A673 (cell line): ENCODE measurements at regions not wholly inside any gene's neighbourhood (a gene's known extent, or its start where the extent isn't known, plus 50 kb on each side); places are given as distances from the start of the nearest gene placed in this dataset.
"Not testable (repeated sequence)": the region's sequence is repeated elsewhere in the genome, so short reads cannot be mapped to it uniquely, and the experiment has no call there.

Source experiments
- EZH2 ChIP-seq: fragments of 200-600 bp; sonication (generic); IDR thresholded peaks from 2 replicates; pipeline ENCODE4 v1.6.1; 2017; ENCODE audit warnings: borderline replicate concordance, low read depth, mild to moderate bottlenecking, mixed read lengths, antibody characterized with exemption, low read length; ENCODE audit not compliant: poor library complexity, severe bottlenecking
- TF ChIP-seq, protein P1 (sequence below): fragments of 300-800, 200-600 bp; sonication (generic); conservative IDR thresholded peaks from 2 replicates; pipeline ENCODE4 v1.5.1; 2017; ENCODE audit warnings: low read depth, mild to moderate bottlenecking, antibody characterized with exemption, low read length, moderate library complexity, mixed read lengths

GRCh38 chr2:110314472-110314871 is 102.1 kb upstream of the MTLN start:
- TF ChIP-seq, protein P1, sequence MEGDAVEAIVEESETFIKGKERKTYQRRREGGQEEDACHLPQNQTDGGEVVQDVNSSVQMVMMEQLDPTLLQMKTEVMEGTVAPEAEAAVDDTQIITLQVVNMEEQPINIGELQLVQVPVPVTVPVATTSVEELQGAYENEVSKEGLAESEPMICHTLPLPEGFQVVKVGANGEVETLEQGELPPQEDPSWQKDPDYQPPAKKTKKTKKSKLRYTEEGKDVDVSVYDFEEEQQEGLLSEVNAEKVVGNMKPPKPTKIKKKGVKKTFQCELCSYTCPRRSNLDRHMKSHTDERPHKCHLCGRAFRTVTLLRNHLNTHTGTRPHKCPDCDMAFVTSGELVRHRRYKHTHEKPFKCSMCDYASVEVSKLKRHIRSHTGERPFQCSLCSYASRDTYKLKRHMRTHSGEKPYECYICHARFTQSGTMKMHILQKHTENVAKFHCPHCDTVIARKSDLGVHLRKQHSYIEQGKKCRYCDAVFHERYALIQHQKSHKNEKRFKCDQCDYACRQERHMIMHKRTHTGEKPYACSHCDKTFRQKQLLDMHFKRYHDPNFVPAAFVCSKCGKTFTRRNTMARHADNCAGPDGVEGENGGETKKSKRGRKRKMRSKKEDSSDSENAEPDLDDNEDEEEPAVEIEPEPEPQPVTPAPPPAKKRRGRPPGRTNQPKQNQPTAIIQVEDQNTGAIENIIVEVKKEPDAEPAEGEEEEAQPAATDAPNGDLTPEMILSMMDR: not testable (repeated sequence)
- not testable (repeated sequence) for TF ChIP-seq EZH2
